HG03558 (cell line): ENCODE measurements at regions not wholly inside any gene's neighbourhood (a gene's known extent, or its start where the extent isn't known, plus 50 kb on each side); places are given as distances from the start of the nearest gene placed in this dataset.
"Not testable (repeated sequence)": the region's sequence is repeated elsewhere in the genome, so short reads cannot be mapped to it uniquely, and the experiment has no call there.

Experiments
- ATAC-seq: cut with Tn5 transposase; IDR thresholded peaks from one replicate; pipeline ENCODE4 v1.9.1; 2021; ENCODE audit warnings: moderate number of reproducible peaks; ENCODE audit not compliant: unreplicated experiment; ENCODE audit errors: extremely low read depth

DNA sequence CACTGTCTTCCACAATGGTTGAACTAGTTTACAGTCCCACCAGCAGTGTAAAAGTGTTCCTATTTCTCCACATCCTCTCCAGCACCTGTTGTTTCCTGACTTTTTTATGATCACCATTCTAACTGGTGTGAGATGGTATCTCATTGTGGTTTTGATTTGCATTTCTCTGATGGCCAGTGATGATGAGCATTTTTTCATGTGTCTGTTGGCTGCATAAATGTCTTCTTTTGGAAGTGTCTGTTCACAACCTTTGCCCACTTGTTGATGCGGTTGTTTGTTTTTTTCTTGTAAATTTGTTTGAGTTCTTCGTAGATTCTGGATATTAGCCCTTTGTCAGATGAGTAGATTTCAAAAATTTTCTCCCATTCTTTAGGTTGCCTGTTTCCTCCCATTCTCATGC is 194.0 kb upstream of the IL12B start:
- not testable (repeated sequence) for ATAC-seq

DNA sequence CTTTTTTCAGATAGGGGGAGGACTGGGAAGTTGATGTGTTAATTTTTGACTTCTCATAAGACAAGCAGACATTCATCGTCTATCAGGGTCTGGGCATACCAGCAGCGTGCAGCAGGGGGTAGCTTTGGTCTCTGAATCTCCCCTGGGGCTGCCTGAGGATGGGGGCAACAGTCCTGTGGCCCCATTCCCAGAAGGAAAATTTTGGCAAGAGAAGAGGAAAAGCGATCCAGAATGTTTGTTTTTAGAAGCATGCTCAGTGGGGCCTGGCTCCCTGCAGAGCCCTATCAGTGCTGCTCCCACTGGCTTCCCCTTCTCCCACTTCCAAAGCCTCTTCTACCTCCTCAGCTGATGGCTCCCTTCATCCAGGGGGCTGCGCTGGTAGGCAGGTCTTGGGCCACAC is 194.8 kb upstream of the IL12B start:
- no peak for ATAC-seq

DNA sequence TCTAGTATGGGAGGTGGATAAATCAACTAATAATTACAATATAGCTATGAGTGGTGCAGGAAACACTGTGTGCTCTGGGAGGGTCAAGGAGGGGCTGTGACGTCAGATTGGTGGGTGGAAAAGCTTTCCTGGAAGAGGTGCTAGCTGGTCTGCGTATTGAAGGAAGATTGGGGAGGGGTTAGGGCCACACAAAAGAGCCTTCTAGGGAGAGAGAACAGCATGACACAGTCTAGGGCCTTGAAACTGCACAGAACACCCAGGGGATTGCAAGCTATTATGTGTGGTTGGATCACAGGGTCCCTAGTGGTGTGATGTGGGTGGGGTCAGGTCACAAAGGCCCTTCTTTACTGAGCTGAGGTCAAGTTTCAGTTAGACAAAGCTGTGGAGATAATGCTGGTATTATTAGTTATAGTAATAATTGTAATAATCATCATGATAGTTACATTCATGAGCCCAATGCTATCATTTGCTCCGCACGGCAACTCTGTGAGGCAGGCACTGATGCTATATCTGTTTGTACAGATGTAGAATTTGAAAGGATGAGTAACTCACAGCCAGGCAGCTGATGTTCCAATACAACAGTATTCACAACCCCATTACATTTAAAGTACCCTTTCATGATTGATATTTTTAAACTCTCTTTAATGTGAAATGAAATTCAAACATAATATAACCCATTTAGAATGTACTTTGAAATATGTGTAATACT is 197.4 kb upstream of the IL12B start:
- ATAC-seq = no peak

DNA sequence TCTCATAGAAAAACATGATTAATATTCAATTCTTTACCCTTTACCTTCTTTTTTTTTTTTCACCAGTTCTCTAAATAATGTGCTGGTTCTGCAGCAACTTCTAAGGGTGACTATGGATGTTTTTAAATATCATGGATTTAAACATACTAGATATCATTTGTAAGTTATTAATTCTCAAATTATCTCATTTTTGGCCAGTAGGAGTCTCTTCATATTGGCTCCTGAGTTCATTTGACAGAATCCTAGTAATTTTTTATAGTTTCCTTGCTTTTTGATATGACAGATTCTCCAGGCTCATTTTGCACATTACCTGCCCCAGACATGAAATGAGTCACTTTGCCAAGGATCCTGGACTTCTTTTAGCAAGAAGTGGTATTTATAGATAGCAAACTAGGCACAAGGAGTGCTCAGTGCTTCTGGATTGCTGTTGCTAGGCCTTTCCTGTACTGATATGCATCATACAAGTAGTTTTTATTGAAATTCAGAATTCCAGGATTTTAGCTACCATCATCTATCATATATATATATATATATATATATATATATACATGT is 201.3 kb upstream of the IL12B start:
- no peak for ATAC-seq

DNA sequence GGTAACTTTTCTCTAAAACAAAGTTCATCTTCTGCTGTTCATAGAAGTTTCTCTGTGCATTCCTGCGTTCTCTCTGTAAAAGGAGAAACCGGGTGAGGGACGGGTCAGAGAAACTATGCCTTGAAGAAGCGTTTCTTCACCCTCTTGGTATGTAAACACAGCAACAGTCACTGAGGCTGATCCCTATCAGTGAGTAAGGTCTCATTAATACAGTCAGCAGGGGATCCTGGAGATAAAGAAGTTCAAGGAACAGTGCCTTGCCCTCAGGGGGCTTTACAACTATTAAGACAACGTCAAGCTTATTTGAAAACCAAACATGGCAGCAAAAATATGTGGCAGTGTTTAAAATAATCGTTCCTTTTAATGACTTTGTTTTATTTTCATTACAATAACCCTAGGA is 202.9 kb upstream of the IL12B start:
- ATAC-seq = no peak

DNA sequence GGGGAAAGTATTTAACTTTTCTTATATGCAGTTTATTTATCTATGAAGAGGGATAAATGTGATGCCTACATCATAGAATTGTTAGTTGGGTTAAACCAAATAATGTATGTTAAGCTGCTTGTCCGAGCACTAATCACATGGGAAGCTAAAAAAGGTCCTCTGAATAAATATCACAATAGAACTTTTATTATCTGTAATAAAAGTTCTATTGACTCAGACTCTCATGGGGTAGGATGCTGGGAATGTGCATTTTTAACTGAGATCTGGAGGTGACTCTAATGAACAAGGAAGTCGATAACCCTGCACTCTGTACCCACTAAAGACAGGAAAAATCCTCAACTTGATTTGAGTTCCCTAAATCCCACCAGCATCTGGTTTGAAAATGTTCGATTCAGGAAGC is 205.9 kb upstream of the IL12B start:
- no peak for ATAC-seq

DNA sequence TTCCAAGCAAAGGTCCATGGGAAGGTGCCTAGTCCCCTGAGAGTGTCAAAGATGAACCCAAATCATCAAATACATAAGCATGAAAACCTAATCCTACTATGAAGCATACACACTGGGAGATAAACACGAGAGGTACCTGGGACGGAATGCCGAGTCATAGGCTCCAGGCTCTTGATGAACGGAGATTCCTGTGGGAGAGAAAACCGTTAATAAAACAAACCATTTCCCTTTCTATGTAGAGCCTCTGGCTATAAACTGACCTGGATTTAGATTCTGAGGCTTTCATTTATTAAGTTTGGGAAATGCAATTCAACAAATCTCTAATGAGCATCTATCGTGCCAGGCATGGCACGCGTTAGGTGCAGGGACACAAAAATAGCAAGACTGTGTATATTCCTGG is 206.4 kb upstream of the IL12B start:
- ATAC-seq = no peak

DNA sequence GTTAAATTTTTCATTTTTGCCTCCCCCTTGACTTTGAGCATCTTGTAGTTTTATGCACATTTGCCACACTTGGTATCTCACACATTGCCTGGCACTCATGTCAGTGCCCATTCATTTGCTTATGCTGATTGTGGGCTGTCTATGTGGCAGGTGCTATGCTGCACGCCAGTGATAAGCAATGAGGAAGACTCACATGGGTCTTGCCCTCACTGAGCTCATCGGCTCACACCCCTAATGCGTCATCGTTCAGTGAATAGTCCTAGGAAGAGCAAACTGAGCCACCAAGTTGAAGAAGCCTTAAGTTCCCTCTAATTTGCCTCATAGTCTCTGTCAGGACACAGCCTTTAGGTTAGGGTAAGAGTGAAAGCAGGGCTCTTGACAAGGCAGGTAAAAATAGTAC is 209.4 kb upstream of the IL12B start:
- ATAC-seq = no peak

DNA sequence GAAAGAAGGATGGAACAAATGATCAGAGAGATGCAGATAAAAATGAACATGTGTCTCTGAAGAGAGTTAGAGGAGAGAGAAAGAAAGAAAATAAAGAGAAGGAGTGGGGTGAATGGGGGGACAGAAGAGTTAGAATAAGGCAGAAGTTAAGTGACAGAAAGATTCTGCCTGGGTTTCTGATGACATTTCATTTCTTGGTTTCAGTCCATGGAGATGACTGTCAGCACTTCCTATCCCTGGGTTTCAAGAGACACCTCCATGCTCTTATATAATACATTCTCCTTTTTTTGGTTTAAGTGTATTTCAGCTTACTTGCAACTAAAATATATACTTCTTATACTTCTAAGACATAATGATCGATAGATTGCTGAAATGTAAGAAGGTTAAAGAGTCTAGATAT is 213.0 kb upstream of the IL12B start:
- ATAC-seq = no peak

DNA sequence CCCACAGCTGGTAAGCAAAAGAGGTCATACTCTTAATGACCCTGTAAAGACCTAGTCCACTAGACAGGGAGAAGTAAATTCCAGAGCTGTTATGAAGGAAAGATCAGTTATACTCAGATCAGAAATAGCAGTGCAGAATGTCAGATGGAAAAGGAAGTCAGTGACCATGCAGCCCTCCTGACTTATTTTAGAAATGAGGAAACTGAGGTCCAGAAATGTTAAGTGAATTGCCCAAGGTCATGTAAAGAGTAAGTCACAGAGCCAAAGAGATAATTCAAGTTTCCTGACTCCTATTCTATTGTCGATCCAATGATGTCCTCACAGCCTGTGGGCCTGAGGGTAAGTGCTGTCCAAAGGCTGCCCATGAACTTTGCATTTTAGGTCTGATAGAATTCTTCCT is 214.9 kb upstream of the IL12B start:
- ATAC-seq = no peak

DNA sequence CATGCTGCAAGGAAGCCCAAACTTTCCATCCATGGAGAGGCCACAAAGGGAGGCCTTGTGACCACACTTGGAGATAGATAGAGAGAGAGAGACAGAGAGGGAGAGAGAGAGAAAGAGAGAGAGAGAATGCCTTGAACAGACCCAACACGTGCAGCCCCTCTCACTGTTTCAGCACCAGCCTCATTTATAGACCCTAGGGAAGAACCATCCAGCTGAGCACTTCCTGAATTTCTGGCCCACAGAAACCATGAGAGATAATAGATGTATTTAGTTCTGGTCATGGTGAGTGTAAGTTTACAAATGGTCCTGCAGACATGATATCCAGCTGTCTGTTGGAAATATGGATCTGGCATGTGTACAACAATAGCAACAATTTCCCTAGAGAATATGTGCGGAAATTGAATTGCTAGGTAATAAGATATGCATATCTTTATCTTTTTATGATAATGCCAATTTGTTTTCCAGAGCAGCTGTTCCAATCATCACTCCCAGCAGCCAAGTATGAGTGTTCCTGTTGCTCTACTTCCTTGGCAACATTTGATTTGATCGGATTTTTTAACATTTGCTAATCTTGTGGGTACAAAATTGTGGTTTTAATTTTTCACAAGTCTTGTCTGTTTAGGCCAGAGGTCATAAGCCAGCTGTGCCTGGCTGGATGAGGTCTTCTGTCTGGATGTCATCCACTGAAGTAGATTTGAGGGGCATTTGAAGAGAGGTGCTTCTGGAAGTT is 217.3 kb upstream of the IL12B start:
- no peak for ATAC-seq

DNA sequence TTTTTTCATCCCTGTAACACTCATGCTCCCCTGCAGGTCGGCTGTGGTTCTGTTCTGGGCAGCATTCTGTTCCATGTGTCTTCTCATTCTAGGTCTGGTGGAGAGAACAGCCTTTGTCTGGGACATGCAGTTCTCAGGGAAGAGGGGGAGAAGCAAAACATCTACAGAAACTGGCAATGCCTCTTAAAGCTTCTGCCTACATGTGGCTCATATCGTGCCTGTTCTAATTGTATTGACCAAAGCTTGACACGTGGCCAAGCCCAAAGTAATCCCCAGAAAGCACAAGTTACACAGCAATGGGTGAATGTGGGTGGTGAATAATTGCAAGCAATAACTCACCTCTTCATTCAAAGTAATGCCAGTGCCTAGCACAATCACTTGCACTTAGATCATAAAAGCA is 218.2 kb upstream of the IL12B start:
- ATAC-seq = no peak

DNA sequence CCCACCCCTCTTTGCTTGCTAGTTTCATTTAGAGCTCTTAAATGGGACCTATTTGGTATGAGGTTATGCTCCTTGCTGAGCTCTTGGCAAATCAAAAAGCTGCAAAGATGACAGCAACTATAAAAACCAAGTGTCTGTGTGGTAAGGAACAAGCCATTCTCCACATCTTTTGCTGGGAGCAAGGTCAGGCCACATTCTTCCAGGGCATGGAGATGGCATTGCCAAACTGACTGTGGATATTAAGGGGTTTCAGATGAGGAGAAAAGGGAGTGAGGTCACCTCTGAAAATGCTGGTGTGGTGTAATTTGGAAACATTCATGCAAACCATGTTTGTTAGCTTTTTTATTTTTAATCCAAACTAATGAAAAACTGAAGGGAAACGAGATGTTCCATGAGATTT is 218.8 kb upstream of the IL12B start:
- ATAC-seq = no peak

DNA sequence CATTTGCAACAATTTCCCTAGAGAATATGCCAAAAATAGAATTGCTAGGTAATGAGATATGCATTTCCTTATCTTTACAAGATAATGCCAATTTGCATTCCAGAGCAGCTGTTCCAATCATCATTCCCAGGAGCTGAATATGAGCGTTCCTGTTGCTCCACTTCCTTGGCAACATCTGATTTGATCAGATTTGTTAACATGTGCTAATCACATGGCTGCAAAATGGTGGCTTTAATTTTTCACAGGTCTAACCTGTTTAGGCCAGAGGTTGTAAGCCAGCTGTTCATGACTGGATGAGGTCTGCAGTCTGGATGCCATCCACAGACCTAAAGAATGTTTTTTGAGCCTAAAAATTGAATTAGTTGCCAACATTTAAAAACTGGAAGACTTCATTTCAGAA is 220.7 kb upstream of the IL12B start:
- ATAC-seq = no peak

DNA sequence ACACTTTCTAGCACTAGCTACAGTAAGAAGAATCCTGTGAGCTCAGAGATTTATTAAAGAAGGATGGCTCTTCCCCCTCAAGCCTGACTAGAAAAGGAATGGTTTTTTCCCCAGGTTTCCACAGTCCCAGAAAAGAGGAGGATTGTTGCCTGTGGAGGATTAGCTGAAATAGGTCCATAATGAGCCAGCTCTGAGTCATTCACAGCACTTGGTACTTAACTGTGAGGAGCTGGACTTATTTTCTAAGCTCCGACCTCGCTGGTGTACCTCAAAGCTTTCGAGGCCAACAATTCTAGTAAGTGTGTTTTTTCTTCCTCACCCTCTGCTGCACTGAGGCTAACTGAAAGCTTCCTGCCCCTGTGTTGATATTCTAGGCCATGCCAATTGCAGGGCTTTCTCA is 222.5 kb upstream of the IL12B start:
- ATAC-seq = no peak

DNA sequence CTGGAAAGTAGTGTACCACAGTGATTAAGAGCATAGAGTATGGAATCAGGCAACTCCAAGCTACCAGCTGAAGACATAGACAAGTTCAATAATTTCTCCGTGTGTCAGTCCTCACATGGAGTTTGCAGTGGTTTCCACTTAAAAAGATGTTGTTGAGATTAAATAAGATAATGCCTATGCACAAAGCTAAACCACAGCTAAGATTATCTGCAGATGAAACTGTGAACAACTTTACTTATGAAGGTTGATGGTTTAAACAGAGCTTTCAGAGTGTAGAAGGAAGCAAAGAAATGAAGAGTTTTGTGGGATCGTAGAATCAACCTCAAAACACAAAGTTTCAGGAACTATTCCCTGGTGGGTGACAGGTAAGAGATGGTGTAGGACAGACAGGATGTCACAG is 223.5 kb upstream of the IL12B start:
- ATAC-seq = no peak

DNA sequence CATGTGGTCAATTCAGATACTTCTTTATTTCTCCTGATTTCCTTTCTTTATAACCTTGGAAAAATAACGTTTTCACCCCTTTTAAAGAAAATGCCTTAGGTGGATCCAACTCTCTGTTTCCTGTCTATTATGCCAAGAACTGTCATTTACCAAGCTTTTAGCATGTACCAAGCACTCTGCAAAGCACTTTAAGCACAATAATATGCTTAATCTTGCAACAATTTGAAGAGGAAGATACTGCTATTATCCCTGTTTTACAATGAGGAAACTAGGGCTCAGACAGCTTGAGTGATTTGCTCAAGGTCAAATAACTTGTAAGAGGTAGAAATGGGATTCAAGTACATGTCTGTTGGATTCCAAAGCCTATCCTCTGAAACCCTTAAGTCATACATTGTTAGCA is 224.8 kb upstream of the IL12B start:
- no peak for ATAC-seq

DNA sequence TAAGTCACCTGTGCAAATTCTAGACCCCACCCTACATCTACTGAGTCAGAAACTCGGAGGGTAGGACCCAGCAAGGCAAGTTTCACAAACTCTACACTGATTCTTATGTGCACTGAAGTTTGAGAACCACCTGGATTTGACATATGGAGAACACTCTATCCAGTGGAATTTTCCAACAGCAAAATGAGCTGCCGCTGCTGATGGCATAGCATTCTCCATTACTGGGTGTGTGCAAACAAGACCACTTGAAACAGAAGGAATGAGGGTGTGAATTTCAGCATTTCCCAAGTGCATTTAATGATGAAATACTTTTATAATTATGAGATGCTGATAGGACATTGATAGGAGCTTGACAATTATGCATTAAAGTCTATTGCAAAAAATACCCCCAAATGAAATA is 229.1 kb upstream of the IL12B start:
- ATAC-seq = no peak

DNA sequence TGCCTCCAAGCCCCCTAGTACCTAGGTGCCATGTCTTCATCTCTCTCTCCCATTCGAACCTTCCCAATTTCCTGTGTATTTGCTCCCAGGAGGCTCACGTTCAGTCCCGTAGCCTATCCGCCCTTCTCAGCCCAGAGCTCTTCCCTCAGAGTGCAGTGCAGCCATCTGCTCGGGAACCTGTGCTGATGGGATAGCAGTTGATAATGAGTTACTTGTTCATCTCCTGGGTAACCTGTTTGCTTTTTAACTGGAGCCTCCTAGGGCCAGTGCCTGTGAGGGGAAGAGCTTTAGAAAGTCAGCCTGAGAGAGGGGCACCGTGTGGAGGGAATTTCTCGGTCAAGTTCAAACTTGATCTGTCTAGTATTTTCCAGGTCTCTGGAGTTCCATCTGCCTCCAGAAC is 229.8 kb upstream of the IL12B start:
- no peak for ATAC-seq

DNA sequence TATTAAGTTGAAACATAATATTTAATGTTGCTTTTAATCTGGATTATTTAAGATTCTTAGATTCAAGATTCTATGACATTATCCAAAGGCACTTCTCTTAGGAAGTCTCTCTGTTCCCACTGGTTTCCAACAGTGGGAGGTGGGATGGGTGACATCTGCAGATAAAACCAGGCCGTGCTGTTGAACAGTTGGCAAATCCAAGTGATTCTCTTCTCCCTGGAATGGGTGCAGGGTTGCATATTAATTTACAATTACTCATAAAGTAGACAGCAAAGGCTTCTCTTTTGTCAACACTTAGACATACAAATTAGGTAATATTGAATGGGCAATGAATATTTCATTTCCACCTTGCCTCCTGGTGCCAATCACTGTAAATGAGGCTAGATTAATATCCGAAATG is 233.7 kb upstream of the IL12B start:
- no peak for ATAC-seq

DNA sequence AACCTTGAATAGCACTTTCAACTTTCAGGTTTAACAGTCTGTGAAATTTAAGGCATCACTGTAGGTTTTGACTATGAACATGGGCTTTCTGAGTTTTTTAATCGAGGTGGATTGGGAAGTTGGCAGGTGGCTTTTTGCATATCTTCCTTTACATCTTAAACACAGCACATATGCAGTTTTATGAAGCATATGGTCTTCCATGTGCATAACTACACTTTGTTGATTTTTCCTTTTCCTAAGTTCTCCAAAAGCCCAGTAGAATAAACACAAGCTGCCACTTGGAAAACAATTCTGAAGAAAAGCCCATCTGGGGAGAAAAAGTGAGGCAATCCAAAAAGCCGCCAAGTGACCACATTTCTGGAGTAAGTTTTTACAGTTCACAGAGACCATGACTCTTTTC is 236.5 kb upstream of the IL12B start:
- no peak for ATAC-seq

DNA sequence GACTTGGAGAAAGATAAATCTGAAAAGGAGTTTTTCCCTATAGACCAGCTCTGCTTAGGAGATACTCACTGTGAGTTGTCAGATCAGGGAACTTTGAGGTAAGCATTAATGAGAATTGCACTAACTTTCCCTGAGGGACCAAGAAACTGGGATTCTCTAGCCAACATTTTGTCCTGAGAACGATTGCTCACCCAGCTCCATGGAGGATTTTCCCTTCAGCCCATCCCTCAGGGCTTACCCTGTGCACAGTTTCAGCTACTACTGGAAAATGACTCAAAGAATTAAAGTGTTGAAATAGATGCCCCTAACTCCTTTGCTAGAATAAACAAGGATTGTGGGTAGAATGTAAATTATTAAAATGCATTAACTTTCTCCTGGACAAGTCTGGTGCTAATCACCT is 237.2 kb upstream of the IL12B start:
- no peak for ATAC-seq
